GM18520 (cell line): ENCODE measurements at regions not wholly inside any gene's neighbourhood (a gene's known extent, or its start where the extent isn't known, plus 50 kb on each side); places are given as distances from the start of the nearest gene placed in this dataset.
"Not testable (repeated sequence)": the region's sequence is repeated elsewhere in the genome, so short reads cannot be mapped to it uniquely, and the experiment has no call there.

Experiments used
- ATAC-seq: cut with Tn5 transposase; IDR thresholded peaks from one replicate; pipeline ENCODE4 v1.9.1; 2021; ENCODE audit not compliant: unreplicated experiment

- ATAC-seq = not testable (repeated sequence)
These were observed 151.2 kb upstream of the SMIM30 start for GRCh38 chr7:113269592-113269991.

GRCh38 chr7:113268757-113269156, 150.4 kb upstream of the SMIM30 start:
- no peak for ATAC-seq

GRCh38 chr7:113267885-113268284, 149.5 kb upstream of the SMIM30 start:
- no peak for ATAC-seq

GRCh38 chr7:113267271-113267670, 148.9 kb upstream of the SMIM30 start:
- no peak for ATAC-seq

GRCh38 chr7:113263749-113264148, 145.4 kb upstream of the SMIM30 start:
- ATAC-seq = no peak

GRCh38 chr7:113263215-113263742, 144.9 kb upstream of the SMIM30 start:
- ATAC-seq = not testable (repeated sequence)

GRCh38 chr7:113256883-113257531, 138.7 kb upstream of the SMIM30 start:
- ATAC-seq = no peak

GRCh38 chr7:113247198-113247597, 128.8 kb upstream of the SMIM30 start:
- ATAC-seq = no peak

GRCh38 chr7:113246738-113247137, 128.4 kb upstream of the SMIM30 start:
- ATAC-seq = no peak

- ATAC-seq = no peak
These were observed 114.5 kb upstream of the SMIM30 start for GRCh38 chr7:113232885-113233284.

GRCh38 chr7:113230691-113231090, 112.3 kb upstream of the SMIM30 start:
- ATAC-seq = no peak

- ATAC-seq = no peak
These were observed 99.0 kb upstream of the SMIM30 start for GRCh38 chr7:113217314-113217713.

GRCh38 chr7:113216038-113216437, 97.7 kb upstream of the SMIM30 start:
- ATAC-seq = no peak

- ATAC-seq = no peak
These were observed 91.3 kb upstream of the SMIM30 start for GRCh38 chr7:113209449-113210203.

GRCh38 chr7:113207931-113208330, 89.6 kb upstream of the SMIM30 start:
- no peak for ATAC-seq

GRCh38 chr7:113207441-113207840, 89.1 kb upstream of the SMIM30 start:
- ATAC-seq = no peak

- no peak for ATAC-seq
These were observed 86.1 kb upstream of the SMIM30 start for GRCh38 chr7:113204415-113204814.

- no peak for ATAC-seq
These were observed 83.9 kb upstream of the SMIM30 start for GRCh38 chr7:113202284-113202683.

- no peak for ATAC-seq
These were observed 81.9 kb upstream of the SMIM30 start for GRCh38 chr7:113200281-113200680.

- ATAC-seq = no peak
These were observed 81.5 kb upstream of the SMIM30 start for GRCh38 chr7:113199841-113200240.

- no peak for ATAC-seq
These were observed 80.8 kb upstream of the SMIM30 start for GRCh38 chr7:113199136-113199535.

- no peak for ATAC-seq
These were observed 79.9 kb upstream of the SMIM30 start for GRCh38 chr7:113198226-113198625.
